Loucy (cell line): ENCODE measurements at regions not wholly inside any gene's neighbourhood (a gene's known extent, or its start where the extent isn't known, plus 50 kb on each side); places are given as distances from the start of the nearest gene placed in this dataset.

Experiments
- H2AFZ ChIP-seq: fragments of 200-600 bp; sonication (generic); 2 replicates; pipeline ENCODE4 v1.6.0; 2016; ENCODE audit warnings: antibody characterized with exemption, mild to moderate bottlenecking, low read length, moderate library complexity
- H3F3A ChIP-seq: fragments of 200-600 bp; 2 replicates; pipeline ENCODE4 v1.6.0; 2016; ENCODE audit warnings: antibody characterized with exemption, low read depth, mild to moderate bottlenecking
- H3K27me3 ChIP-seq: fragments of 200-600 bp; sonication (generic); 2 replicates; pipeline ENCODE4 v1.6.1; 2014; ENCODE audit warnings: low read length, mild to moderate bottlenecking; ENCODE audit not compliant: insufficient read depth, poor library complexity, severe bottlenecking
- H3K36me3 ChIP-seq: fragments of 200-600 bp; sonication (generic); 2 replicates; pipeline ENCODE4 v1.6.1; 2016; ENCODE audit warnings: low read length; ENCODE audit not compliant: insufficient read depth
- H3K4me1 ChIP-seq: fragments of 200-600 bp; sonication (generic); 2 replicates; pipeline ENCODE4 v1.5.1; 2014; ENCODE audit warnings: low read length, mild to moderate bottlenecking; ENCODE audit not compliant: insufficient read depth, poor library complexity, severe bottlenecking
- H3K4me2 ChIP-seq: fragments of 200-600 bp; sonication (generic); 2 replicates; pipeline ENCODE4 v1.6.0; 2014; ENCODE audit warnings: antibody characterized with exemption, low read length, low read depth, mild to moderate bottlenecking; ENCODE audit not compliant: poor library complexity, severe bottlenecking
- H3K4me3 ChIP-seq: fragments of 200-600 bp; sonication (generic); 2 replicates; pipeline ENCODE4 v1.5.1; 2014; ENCODE audit warnings: low read length, mild to moderate bottlenecking, mixed read lengths; ENCODE audit not compliant: poor library complexity, severe bottlenecking
- H3K79me2 ChIP-seq: fragments of 200-600 bp; sonication (generic); 2 replicates; pipeline ENCODE4 v1.6.1; 2014; ENCODE audit warnings: low read length; ENCODE audit not compliant: insufficient read depth
- H3K9ac ChIP-seq: fragments of 200-600 bp; sonication (generic); 2 replicates; pipeline ENCODE4 v1.6.0; 2014; ENCODE audit warnings: mild to moderate bottlenecking, low read depth, low read length, moderate library complexity; ENCODE audit not compliant: poor library complexity, severe bottlenecking
- H3K9me2 ChIP-seq: fragments of 200-600 bp; sonication (generic); replicated peaks from 2 replicates; pipeline ENCODE4 v1.6.1; 2016; ENCODE audit warnings: low read depth, low read length, mixed read lengths
- H3K9me3 ChIP-seq: fragments of 200-600 bp; sonication (generic); 2 replicates; pipeline ENCODE4 v1.6.1; 2014; ENCODE audit warnings: mild to moderate bottlenecking, antibody characterized with exemption, low read length, low read depth; ENCODE audit not compliant: insufficient read depth
- H4K20me1 ChIP-seq: fragments of 200-600 bp; sonication (generic); 2 replicates; pipeline ENCODE4 v1.6.0; 2014; ENCODE audit warnings: antibody characterized with exemption, low read length, mild to moderate bottlenecking; ENCODE audit not compliant: insufficient read depth, poor library complexity, severe bottlenecking
- EZH2phosphoT487 ChIP-seq: fragments of 200-600 bp; IDR thresholded peaks from 2 replicates; pipeline ENCODE4 v1.6.1; 2018; ENCODE audit warnings: antibody characterized with exemption, mild to moderate bottlenecking, moderate library complexity, borderline replicate concordance
- TF ChIP-seq, protein P1 (sequence below): fragments of 200-600 bp; sonication (generic); conservative IDR thresholded peaks from 2 replicates; pipeline ENCODE4 v1.5.1; 2014; ENCODE audit warnings: mild to moderate bottlenecking, antibody characterized with exemption, low read length

DNA sequence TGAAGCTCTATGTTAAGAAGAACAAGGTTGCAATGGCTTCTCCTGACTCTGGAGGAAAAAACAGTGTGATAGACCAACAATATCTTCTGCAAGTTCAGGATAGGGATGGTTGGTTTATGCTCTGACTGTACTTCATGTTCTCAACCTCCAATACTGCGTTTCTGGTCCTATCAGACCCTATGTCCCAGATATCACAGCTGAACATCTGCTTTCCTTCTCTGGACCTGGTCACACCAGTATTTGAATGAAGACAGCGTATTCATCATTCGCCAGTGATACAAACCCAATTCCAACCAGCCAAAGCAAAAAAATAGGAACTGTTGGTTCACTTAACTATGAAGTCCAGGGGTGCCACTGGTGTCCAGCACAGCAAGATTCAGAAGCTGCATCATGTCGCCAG, 124.5 kb upstream of the KLF3 start:
- no peaks in the 10 kb centered on the region for H4K20me1 ChIP-seq
- H3K4me2 ChIP-seq, result no peak overlapping the region
- no peaks in the 10 kb centered on the region for H3K9me2 ChIP-seq
- no peaks in the 10 kb centered on the region for H3K27me3 ChIP-seq
- no peak overlapping the region for H3K9ac ChIP-seq
- no peaks in the 10 kb centered on the region for H3K4me1 ChIP-seq
- H3K36me3 ChIP-seq, result no peaks in the 10 kb centered on the region
- TF ChIP-seq, protein P1, sequence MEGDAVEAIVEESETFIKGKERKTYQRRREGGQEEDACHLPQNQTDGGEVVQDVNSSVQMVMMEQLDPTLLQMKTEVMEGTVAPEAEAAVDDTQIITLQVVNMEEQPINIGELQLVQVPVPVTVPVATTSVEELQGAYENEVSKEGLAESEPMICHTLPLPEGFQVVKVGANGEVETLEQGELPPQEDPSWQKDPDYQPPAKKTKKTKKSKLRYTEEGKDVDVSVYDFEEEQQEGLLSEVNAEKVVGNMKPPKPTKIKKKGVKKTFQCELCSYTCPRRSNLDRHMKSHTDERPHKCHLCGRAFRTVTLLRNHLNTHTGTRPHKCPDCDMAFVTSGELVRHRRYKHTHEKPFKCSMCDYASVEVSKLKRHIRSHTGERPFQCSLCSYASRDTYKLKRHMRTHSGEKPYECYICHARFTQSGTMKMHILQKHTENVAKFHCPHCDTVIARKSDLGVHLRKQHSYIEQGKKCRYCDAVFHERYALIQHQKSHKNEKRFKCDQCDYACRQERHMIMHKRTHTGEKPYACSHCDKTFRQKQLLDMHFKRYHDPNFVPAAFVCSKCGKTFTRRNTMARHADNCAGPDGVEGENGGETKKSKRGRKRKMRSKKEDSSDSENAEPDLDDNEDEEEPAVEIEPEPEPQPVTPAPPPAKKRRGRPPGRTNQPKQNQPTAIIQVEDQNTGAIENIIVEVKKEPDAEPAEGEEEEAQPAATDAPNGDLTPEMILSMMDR, result no peak
- TF ChIP-seq EZH2phosphoT487, result no peak
- no peak overlapping the region for H2AFZ ChIP-seq
- no peak overlapping the region for H3K4me3 ChIP-seq
- H3K79me2 ChIP-seq, result no peaks in the 10 kb centered on the region
- H3F3A ChIP-seq, result no peaks in the 10 kb centered on the region
- no peaks in the 10 kb centered on the region for H3K9me3 ChIP-seq

DNA sequence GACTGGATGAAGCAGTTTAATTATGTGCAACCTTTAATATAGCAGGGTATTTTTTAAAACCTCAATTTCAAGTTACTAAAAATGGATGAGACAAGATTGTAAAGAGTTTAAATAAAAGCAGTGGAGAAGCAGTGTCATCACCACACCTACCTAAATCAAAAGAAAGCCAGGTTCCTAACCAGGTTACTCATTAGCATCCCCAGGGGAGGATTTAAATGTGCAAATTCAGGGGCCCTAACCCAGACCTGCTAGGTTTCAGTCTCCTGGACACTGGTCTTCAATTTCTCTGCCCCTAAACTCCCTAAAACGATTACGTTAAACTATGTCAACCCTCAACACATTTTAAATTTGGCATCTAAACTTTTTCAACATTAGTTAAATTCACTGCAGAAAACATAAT, 116.9 kb upstream of the KLF3 start:
- H3K9ac ChIP-seq, result no peak overlapping the region
- no peaks in the 10 kb centered on the region for H3K4me1 ChIP-seq
- no peaks in the 10 kb centered on the region for H3F3A ChIP-seq
- no peaks in the 10 kb centered on the region for H3K36me3 ChIP-seq
- no peak overlapping the region for H3K4me2 ChIP-seq
- H3K27me3 ChIP-seq, result no peaks in the 10 kb centered on the region
- TF ChIP-seq, protein P1, result no peak
- TF ChIP-seq EZH2phosphoT487, result no peak
- no peaks in the 10 kb centered on the region for H3K79me2 ChIP-seq
- no peaks in the 10 kb centered on the region for H3K9me2 ChIP-seq
- no peak overlapping the region for H2AFZ ChIP-seq
- H3K4me3 ChIP-seq, result no peak overlapping the region
- no peaks in the 10 kb centered on the region for H3K9me3 ChIP-seq
- H4K20me1 ChIP-seq, result no peaks in the 10 kb centered on the region

DNA sequence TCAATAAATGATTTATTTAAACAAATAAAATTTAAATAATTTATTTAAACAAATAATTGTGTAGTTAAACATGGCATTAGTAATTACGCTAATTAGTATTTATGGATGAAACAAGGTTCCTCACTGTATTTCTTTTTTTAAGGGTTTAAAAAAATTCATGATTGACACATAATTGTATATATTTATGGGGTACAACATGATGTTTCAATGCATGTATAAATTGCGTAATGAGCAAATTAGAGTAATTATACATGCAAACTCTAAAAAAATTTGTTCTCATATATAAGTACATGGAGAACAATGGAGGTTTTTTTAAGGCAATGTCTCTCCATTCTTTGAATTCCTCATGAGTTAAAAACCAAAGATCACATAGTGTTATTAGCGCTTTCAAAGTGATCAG, 115.7 kb upstream of the KLF3 start:
- Histone ChIP-seq H3K36me3 (no peaks in the 10 kb centered on the region), H3K27me3 (no peaks in the 10 kb centered on the region)

More for the DNA sequence above, 115.7 kb upstream of the KLF3 start:
- no peaks in the 10 kb centered on the region for H3K4me1 ChIP-seq
- TF ChIP-seq EZH2phosphoT487, result no peak
- TF ChIP-seq, protein P1, result no peak
- no peaks in the 10 kb centered on the region for H3K9me3 ChIP-seq
- H3F3A ChIP-seq, result no peaks in the 10 kb centered on the region
- no peaks in the 10 kb centered on the region for H3K9me2 ChIP-seq
- no peaks in the 10 kb centered on the region for H4K20me1 ChIP-seq
- no peak overlapping the region for H3K9ac ChIP-seq
- no peak overlapping the region for H3K4me2 ChIP-seq
- no peak overlapping the region for H2AFZ ChIP-seq
- H3K4me3 ChIP-seq, result no peak overlapping the region
- H3K79me2 ChIP-seq, result no peaks in the 10 kb centered on the region
